ENCODE measurements at regions not wholly inside any gene's neighbourhood (a gene's known extent, or its start where the extent isn't known, plus 50 kb on each side); places are given as distances from the start of the nearest gene placed in this dataset.

DNA sequence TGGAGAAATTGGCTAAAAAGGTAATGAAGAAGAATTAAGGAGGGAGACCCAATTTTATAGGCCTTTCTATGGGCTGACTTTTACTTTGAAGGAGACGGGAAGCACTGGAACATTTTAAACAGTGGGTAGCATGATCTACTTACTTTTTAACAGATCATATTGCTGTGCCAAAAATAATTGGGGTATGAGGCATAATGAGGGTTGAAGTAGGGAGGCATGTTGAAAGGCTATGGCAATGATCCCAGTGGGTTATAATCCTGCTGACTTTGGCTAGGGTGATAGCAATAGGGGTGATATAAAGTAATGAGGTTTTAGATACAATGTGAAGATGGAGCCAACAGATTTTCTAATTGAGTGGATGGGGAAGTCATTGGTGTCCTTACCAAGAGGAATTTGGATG is 73.2 kb downstream of the GPR37 start:
- no peak for DNase-seq

- DNase-seq = no peak
Measured at GRCh38 chr7:124690840-124691239, 74.8 kb downstream of the GPR37 start.

GRCh38 chr7:124689931-124690330 is 75.7 kb downstream of the GPR37 start:
- no peak for DNase-seq

- DNase-seq = no peak
Measured at GRCh38 chr7:124689523-124689922, 76.1 kb downstream of the GPR37 start.

DNA sequence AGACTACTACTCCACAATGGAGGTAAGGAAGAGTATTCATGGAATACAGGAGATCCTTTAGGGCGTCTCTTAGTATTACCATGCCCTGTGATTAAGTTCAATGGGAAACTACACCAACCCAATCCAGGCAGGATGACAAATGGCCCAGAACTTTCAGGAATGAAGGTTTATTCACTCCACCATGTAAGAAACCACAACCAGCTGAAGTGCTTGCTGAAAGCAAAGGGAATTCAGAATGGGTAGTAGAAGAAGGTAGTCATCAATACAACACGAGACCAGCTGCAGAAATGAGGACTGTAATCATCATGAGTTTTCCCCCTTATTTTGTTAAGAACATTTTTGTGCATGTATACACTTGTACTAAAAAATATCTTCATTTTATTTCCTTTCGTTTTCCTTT is 76.6 kb downstream of the GPR37 start:
- DNase-seq = no peak

DNA sequence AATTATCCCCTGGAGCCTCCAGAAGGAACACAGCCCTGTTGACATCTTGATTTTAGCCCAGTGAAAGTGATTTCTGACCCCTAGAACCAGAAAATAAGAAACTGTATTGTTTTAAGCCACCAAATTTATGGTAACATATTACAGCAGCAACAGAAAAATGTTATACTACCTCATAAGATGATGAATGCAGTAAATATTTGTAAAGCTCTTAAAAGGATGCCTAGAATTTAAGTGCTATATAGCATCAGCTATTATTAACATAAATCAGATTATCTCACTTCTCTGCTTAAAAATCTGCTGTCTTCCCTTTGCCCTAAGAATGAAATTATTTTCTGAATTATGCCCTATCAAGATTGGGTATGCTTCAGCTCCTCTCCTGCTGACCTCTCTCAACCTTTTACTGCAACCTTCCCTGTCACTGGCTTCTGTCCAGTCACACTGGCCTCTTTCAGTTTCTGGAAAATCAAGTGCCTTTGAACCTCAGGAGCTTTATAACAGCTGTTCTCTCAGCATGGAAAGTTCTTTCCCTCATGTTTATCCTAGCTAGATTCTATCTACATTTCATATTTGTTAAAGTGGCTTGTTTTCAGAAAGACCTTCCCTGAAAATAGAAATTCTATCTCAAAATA is 78.9 kb downstream of the GPR37 start:
- no peak for DNase-seq

- peak; percentile 27 for DNase-seq
Measured at GRCh38 chr7:124681946-124682345, 83.6 kb downstream of the GPR37 start.

DNA sequence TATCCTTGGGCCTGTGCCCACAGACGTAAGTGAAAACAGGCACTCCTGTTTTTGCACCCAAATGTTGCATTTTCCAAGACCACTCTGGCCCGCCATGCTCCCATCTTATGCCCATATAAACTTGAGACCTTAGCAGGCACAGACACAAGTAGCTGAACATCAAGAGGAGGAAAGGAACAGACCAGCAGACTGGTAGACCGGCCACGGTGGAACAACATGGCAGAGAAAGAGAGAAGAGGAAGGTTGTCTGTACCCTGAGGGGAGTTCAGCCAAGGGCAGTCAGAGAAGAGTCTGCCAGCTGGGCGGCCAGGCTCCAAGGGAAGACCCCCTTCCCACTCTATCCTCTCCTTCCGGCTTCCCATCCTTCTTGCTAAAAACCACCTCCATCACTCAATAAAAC is 85.3 kb downstream of the GPR37 start:
- DNase-seq = no peak

GRCh38 chr7:124679586-124680225 is 85.9 kb downstream of the GPR37 start:
- peak; percentile 10 for DNase-seq

- DNase-seq = peak; percentile 34
Measured at GRCh38 chr7:124679146-124679545, 86.4 kb downstream of the GPR37 start.

- DNase-seq = no peak
Measured at GRCh38 chr7:124674451-124674850, 91.1 kb downstream of the GPR37 start.

DNA sequence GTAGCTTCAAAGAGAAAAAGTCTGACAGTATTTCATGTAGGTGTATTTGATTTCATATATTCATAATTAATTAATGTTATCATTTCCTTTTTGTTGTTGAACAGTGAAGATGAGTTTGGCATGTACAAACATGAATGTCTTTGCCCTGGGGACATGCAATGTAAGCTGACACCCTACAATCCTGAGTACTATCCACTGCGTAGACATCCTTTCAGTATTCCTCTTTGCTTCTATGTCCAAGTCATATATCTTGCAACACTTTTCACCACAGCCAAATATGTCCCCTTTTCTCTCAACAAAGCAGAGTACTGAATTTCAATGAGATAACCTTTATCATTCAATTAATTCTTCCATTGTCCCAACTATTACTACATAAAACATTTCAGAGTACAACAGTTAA is 93.6 kb downstream of the GPR37 start:
- peak; percentile 52 for DNase-seq

GRCh38 chr7:124667312-124668153 is 98.1 kb downstream of the GPR37 start:
- no peak for DNase-seq

- peak; percentile 35 for DNase-seq
Measured at GRCh38 chr7:124662937-124663336, 102.7 kb downstream of the GPR37 start.

DNA sequence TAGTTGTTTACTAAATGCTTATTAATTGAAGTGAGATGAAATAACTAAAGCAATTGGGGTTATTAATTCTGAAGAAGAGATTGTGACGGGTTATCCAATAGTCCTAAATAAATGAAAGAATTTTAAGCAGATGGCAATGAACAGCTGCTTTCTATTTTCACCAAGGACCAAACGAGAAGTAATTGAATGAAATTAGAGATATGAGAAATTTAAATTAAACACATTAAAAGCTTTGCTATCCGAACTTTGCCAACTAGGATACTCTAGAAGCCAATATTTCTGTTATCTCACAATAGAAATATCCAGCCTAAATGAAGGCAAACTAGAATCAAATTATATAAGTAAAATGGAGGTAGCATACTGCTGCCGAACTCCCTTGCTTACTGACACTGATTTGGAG is 103.2 kb downstream of the GPR37 start:
- DNase-seq = peak; percentile 48

GRCh38 chr7:124655990-124656389 is 109.6 kb downstream of the GPR37 start:
- peak; percentile 89 for DNase-seq

- DNase-seq = no peak
Measured at GRCh38 chr7:124652237-124652636, 113.4 kb downstream of the GPR37 start.

DNA sequence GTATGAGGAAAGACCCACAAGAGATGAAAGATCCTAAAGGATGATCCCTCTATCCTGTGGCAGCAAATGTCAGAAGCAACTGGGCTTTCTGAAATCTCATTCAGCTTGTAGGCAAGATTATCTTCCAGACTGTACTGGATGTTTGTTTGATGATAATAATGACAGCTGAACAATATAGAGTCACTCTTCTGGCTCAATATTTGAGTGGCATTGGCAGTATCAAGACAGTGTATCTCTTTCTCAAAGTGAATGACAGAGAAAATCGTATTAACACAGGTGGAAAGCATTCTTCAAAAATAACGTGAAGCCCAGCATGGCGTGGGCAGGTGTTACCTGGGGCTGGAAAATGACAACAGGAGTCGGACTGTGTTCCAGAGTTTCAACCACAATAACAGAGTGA is 114.5 kb downstream of the GPR37 start:
- DNase-seq = no peak

- no peak for DNase-seq
Measured at GRCh38 chr7:124649397-124650014, 116.1 kb downstream of the GPR37 start.

- DNase-seq = no peak
Measured at GRCh38 chr7:124647630-124648306, 117.8 kb downstream of the GPR37 start.

- DNase-seq = no peak
Measured at GRCh38 chr7:124645704-124646103, 119.9 kb downstream of the GPR37 start.

DNA sequence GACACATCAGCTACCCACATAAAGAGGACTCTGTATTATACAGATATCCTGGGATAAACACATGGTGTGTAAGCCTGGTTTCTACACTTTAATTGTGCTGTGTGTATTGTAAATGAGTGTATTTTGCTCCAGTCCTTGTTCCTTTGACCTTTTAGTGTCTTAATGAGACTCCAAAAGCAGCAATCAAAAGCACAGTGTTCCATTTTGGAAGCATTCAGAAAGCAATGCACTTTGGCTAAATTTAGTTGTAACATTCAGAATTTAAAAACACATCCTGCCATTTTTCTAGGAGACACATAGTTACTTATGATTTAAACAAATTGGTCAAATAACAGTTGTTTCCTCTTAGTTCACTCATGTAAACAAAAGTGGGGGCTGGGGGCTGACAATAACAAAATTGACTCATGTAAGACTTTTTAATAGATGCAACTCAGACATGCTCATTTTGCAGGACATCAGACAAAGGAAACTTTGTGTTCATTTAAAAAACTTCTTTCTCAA is 122.2 kb downstream of the GPR37 start:
- no peak for DNase-seq

- no peak for DNase-seq
Measured at GRCh38 chr7:124635416-124635815, 130.2 kb downstream of the GPR37 start.
